GM12878 (cell line): ENCODE measurements at regions not wholly inside any gene's neighbourhood (a gene's known extent, or its start where the extent isn't known, plus 50 kb on each side); places are given as distances from the start of the nearest gene placed in this dataset.
A peak's percentile ranks its signal among the peaks of the same experiment; 100 is the strongest.

Source experiments
- ATAC-seq: fragments of 200-7000 bp; cut with Tn5 transposase; 3 replicates; pipeline ENCODE4 v1.9.1; 2020; ENCODE audit warnings: mild to moderate bottlenecking, moderate library complexity
- BruUV-seq: library from RNA; stranded (reverse); fragments of 400-500 nt; replicated peaks from 2 replicates; lab custom pipeline; 2021; lab: Mats Ljungman, UMichigan
- CTCF ChIA-PET: fragments of 300-600 bp; sonication (Branson Sonifier 250); formaldehyde crosslinking; extraction: SDS; loops from one replicate; lab custom pipeline; 2021; ENCODE audit warnings: inconsistent platforms; lab: Yijun Ruan, JAX
- POLR2A ChIA-PET: fragments of 350-600 bp; formaldehyde crosslinking; extraction: SDS; loops from one replicate; lab custom pipeline; 2021; ENCODE audit warnings: inconsistent platforms; lab: Charles Lee
- RAD21 ChIA-PET: fragments of 300-600 bp; sonication (Branson Sonifier 250); formaldehyde crosslinking; loops from one replicate; lab custom pipeline; 2023; ENCODE audit warnings: antibody characterized with exemption; ENCODE audit not compliant: unreplicated experiment; lab: Charles Lee
- SMC1A ChIA-PET: fragments of 300-600 bp; sonication (Branson Sonifier 250); formaldehyde crosslinking; loops from one replicate; lab custom pipeline; 2023; ENCODE audit not compliant: unreplicated experiment, uncharacterized antibody; lab: Charles Lee
- DNase-seq: peaks from one replicate; pipeline ENCODE4 v3.0.0-alpha.2; 2011; ENCODE audit warnings: low read depth, low spot score
- FAIRE-seq: peaks from 3 replicates; lab custom pipeline; 2011; peaks lifted over from hg19 to GRCh38; lab: Jason Lieb, UNC
- H2AFZ ChIP-seq: 2 replicates; pipeline ENCODE4 v1.6.0; 2011; ENCODE audit warnings: low read depth, low read length, control low read depth; ENCODE audit not compliant: control insufficient read depth
- H3K27ac ChIP-seq: 2 replicates; pipeline ENCODE4 v1.5.1; 2011; ENCODE audit warnings: control low read depth; ENCODE audit not compliant: control insufficient read depth, insufficient read depth
- H3K27me3 ChIP-seq, 2 experiments: replicated peaks in 1 of 2; 2 replicates each; pipeline versions ENCODE4 v1.6.0 to v1.6.1; 2011; ENCODE audit warnings: low read length in 1 of 2; ENCODE audit not compliant: control insufficient read depth in 2 of 2, insufficient read depth in 2 of 2
- H3K36me3 ChIP-seq, 2 experiments: 2 replicates each; pipeline ENCODE4 v1.5.1; 2011; ENCODE audit warnings: low read length in 1 of 2; ENCODE audit not compliant: control insufficient read depth in 2 of 2, insufficient read depth in 2 of 2
- H3K4me1 ChIP-seq: 2 replicates; pipeline ENCODE4 v1.6.1; 2011; ENCODE audit warnings: mild to moderate bottlenecking, low read length, moderate library complexity, mixed read lengths; ENCODE audit not compliant: control insufficient read depth, insufficient read depth
- H3K4me2 ChIP-seq: 2 replicates; pipeline ENCODE4 v1.6.0; 2011; ENCODE audit warnings: control low read depth; ENCODE audit not compliant: control insufficient read depth, insufficient read depth
- H3K4me3 ChIP-seq: fragments of 200-600 bp; sonication (generic); 2 replicates; pipeline ENCODE4 v1.5.1; 2016
- H3K79me2 ChIP-seq: 2 replicates; pipeline ENCODE4 v1.6.0; 2011; ENCODE audit warnings: low read length; ENCODE audit not compliant: control insufficient read depth, insufficient read depth
- H3K9ac ChIP-seq: 2 replicates; pipeline ENCODE4 v1.8.0; 2011; ENCODE audit warnings: low read length, control low read depth, mixed read lengths; ENCODE audit not compliant: control insufficient read depth, insufficient read depth
- H3K9me3 ChIP-seq: replicated peaks from 3 replicates; pipeline ENCODE4 v1.5.1; 2011; ENCODE audit warnings: mild to moderate bottlenecking, low read length; ENCODE audit not compliant: control insufficient read depth, insufficient read depth
- H4K20me1 ChIP-seq: 2 replicates; pipeline ENCODE4 v1.6.0; 2011; ENCODE audit not compliant: control insufficient read depth, insufficient read depth
- BMI1 ChIP-seq: fragments of 450-650 bp; IDR thresholded peaks from 2 replicates; pipeline ENCODE4 v1.6.1; 2016; ENCODE audit warnings: mild to moderate bottlenecking, moderate library complexity, borderline replicate concordance
- CREB1 ChIP-seq: IDR thresholded peaks from 2 replicates; pipeline ENCODE4 v1.6.1; 2012; ENCODE audit warnings: low read depth, mild to moderate bottlenecking, inconsistent platforms
- EED ChIP-seq: sonication (generic); IDR thresholded peaks from 2 replicates; pipeline ENCODE4 v1.6.1; 2016; ENCODE audit warnings: antibody characterized with exemption, low read depth
- EP300 ChIP-seq, 2 experiments: fragments of 150-350 bp in 1 of 2; IDR thresholded peaks; 2 replicates each; pipeline ENCODE4 v1.6.1; 2011 to 2012; ENCODE audit warnings: low read depth in 2 of 2, low read length in 2 of 2, borderline replicate concordance in 1 of 2, improper control_type of control experiment in 1 of 2, inconsistent platforms in 1 of 2; ENCODE audit not compliant: control insufficient read depth in 1 of 2
- GATAD2B ChIP-seq: fragments of 450-650 bp; conservative IDR thresholded peaks from 2 replicates; pipeline ENCODE4 v1.6.1; 2017; ENCODE audit warnings: low read depth, mild to moderate bottlenecking, moderate library complexity
- IKZF1 ChIP-seq: fragments of 450-650 bp; conservative IDR thresholded peaks from 2 replicates; pipeline ENCODE4 v1.6.1; 2017; ENCODE audit warnings: antibody characterized with exemption, mild to moderate bottlenecking
- KDM1A ChIP-seq: fragments of 200-600 bp; sonication (generic); IDR thresholded peaks from 2 replicates; pipeline ENCODE4 v1.6.1; 2016; ENCODE audit warnings: borderline replicate concordance
- LARP7 ChIP-seq: fragments of 450-650 bp; IDR thresholded peaks from 2 replicates; pipeline ENCODE4 v1.6.1; 2017; ENCODE audit warnings: mild to moderate bottlenecking
- MEF2B ChIP-seq: fragments of 450-650 bp; IDR thresholded peaks from 2 replicates; pipeline ENCODE4 v1.6.1; 2018; ENCODE audit warnings: mild to moderate bottlenecking, moderate library complexity; ENCODE audit not compliant: partially characterized antibody, poor library complexity, severe bottlenecking
- MTA3 ChIP-seq: IDR thresholded peaks from 2 replicates; pipeline ENCODE4 v1.6.1; 2012; ENCODE audit warnings: low read length, inconsistent platforms, borderline replicate concordance
- MYB ChIP-seq: fragments of 150-350 bp; IDR thresholded peaks from 2 replicates; pipeline ENCODE4 v1.6.1; 2014; ENCODE audit warnings: mild to moderate bottlenecking, low read depth, low read length, borderline replicate concordance
- MYC ChIP-seq: IDR thresholded peaks from 2 replicates; pipeline ENCODE4 v1.6.1; 2011; ENCODE audit warnings: mild to moderate bottlenecking, low read length, moderate library complexity, inconsistent platforms; ENCODE audit not compliant: insufficient read depth, insufficient replicate concordance, insufficient read length, severe bottlenecking
- NR2F1 ChIP-seq: fragments of 450-650 bp; conservative IDR thresholded peaks from 2 replicates; pipeline ENCODE4 v1.6.1; 2017; ENCODE audit warnings: mild to moderate bottlenecking
- PAX5 ChIP-seq: IDR thresholded peaks from 2 replicates; pipeline ENCODE4 v1.6.1; 2011; ENCODE audit warnings: low read depth, low read length, borderline replicate concordance
- RAD21 ChIP-seq: IDR thresholded peaks from 2 replicates; pipeline ENCODE4 v1.6.1; 2011; ENCODE audit warnings: mild to moderate bottlenecking, low read depth, low read length, moderate library complexity; ENCODE audit not compliant: insufficient read depth
- RUNX3 ChIP-seq: IDR thresholded peaks from 2 replicates; pipeline ENCODE4 v1.6.1; 2012; ENCODE audit warnings: low read length, inconsistent platforms
- SIN3A ChIP-seq: IDR thresholded peaks from 2 replicates; pipeline ENCODE4 v1.6.1; 2012; ENCODE audit warnings: low read depth, low read length, improper control_type of control experiment
- SPI1 ChIP-seq: IDR thresholded peaks from 2 replicates; pipeline ENCODE4 v1.6.1; 2011; ENCODE audit warnings: low read depth, mild to moderate bottlenecking, low read length, moderate library complexity, borderline replicate concordance; ENCODE audit not compliant: insufficient read depth
- TCF7 ChIP-seq: IDR thresholded peaks from 2 replicates; pipeline ENCODE4 v1.6.1; 2014; ENCODE audit warnings: antibody characterized with exemption, borderline replicate concordance
- ZNF24 ChIP-seq: fragments of 450-650 bp; IDR thresholded peaks from 2 replicates; pipeline ENCODE4 v1.6.1; 2017; ENCODE audit warnings: antibody characterized with exemption, mild to moderate bottlenecking
- WGBS: methylation state at CpG from one replicate; pipeline ENCODE4 v1.1.6; 2016; ENCODE audit warnings: low lambda C conversion rate; ENCODE audit not compliant: insufficient replicate concordance, insufficient coverage; ENCODE audit errors: missing lambda C conversion rate; 5-methylcytosine and 5-hydroxymethylcytosine counted together
- in situ Hi-C: fragments of 300-500 bp; cut with MboI; formaldehyde crosslinking; loops from 9 replicates; pipeline ENCODE4 v1.14.3; 2018; ENCODE audit warnings: mixed read lengths
- intact Hi-C: fragments of 100-400 bp; cut with micrococcal nuclease; formaldehyde crosslinking; loops from one replicate; pipeline ENCODE4 v1.14.2; 2022; ENCODE audit not compliant: unreplicated experiment
- TF ChIP-seq, protein P1 (sequence below): IDR thresholded peaks from 2 replicates; pipeline ENCODE4 v1.6.1; 2011; ENCODE audit warnings: mild to moderate bottlenecking, low read depth, low read length, moderate library complexity; ENCODE audit not compliant: insufficient replicate concordance
- TF ChIP-seq, protein P2 (sequence below), 3 experiments: IDR thresholded peaks in 2 of 3; conservative IDR thresholded peaks in 1 of 3; 2 replicates each; pipeline ENCODE4 v1.5.1; 2011; ENCODE audit warnings: low read depth in 3 of 3, low read length in 3 of 3, mild to moderate bottlenecking in 3 of 3, control low read depth in 2 of 3, moderate library complexity in 2 of 3, inconsistent platforms in 1 of 3, mixed read lengths in 1 of 3; ENCODE audit not compliant: control insufficient read depth in 2 of 3, insufficient read depth in 1 of 3; ENCODE audit errors: extremely low read depth in 1 of 3

DNA sequence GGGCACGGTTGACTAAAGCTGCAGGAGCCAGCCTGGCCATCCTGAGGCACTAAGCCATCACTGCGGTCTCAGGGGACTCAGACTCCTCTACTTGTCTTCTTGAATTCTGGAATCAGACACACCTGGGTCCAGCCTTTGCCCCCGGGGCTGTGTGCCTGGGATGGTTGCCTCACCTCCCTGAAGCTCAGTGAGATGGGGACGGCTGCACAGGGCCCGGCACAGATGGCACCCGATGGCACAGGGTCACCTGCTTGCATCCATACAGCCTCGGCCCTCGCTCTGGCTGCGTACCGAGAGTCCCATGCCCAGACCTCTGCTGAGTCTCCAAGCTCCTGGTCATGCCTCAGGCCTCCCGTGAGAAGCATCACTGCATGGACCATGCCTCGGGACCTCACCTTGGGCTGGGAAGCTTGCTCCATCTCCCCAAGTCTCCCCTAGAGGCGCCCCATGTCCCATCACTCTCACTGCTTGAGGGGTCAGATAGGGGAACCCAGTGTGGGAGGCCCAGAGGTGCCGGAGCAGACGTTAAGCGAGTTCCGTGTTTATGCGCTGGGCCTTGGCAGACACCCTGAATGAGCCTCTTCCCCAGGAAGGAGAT lies 316.3 kb downstream of the SEC14L1 start:
- CTCF ChIA-PET: interaction anchor here (0.6 to 1.1 kb wide), 3 partner anchors 18 to 27 kb away, joined by 3 to 4 read pairs (median 3); no protein-coding TSS in a partner anchor
- H3K4me2 ChIP-seq: peak overlapping the region; percentile 98
- peak overlapping the region; percentile 86 for H3K9ac ChIP-seq
- DNase-seq: no peak
- H3K36me3 ChIP-seq: peaks cover 8% of the 10 kb centered on the region in 2 experiments; a peak in 3 of 4 replicates
- RAD21 ChIA-PET: interaction anchor here (4.4 to 6.9 kb wide), 3 partner anchors 13 to 18 kb away, joined by 31 to 63 read pairs (median 62); no protein-coding TSS in a partner anchor
- POLR2A ChIA-PET: interaction anchor here (1.3 to 6.6 kb wide), 4 partner anchors 9 to 16 kb away, joined by 5 to 47 read pairs (median 8); no protein-coding TSS in a partner anchor
- intact Hi-C loops (no loop called here), in situ Hi-C loops (loop anchor here (10.0 to 25.0 kb wide), 2 partner anchors 698 to 1195 kb away; partner anchors contain the start of gene UBALD2)
- H3K4me3 ChIP-seq: peak overlapping the region; percentile 94
- H3K9me3 ChIP-seq: no peaks in the 10 kb centered on the region
- H2AFZ ChIP-seq: no peak overlapping the region
- H3K79me2 ChIP-seq: peaks cover 95% of the 10 kb centered on the region
- WGBS: 19% methylated on average over 18 of the region's 18 CpGs
- SMC1A ChIA-PET: interaction anchor here (0.9 to 9.1 kb wide), 3 partner anchors 13 to 16 kb away, joined by 4 to 96 read pairs (median 65); no protein-coding TSS in a partner anchor
- H3K4me1 ChIP-seq: peaks cover 69% of the 10 kb centered on the region
- H4K20me1 ChIP-seq: no peaks in the 10 kb centered on the region
- no peaks in the 10 kb centered on the region for H3K27me3 ChIP-seq
- no peak for FAIRE-seq
- peak; percentile 20 for ATAC-seq
- H3K27ac ChIP-seq: peak overlapping the region; percentile 99
- no TSS peak for BruUV-seq
- TF ChIP-seq SPI1 (peak; percentile 51; the same call in 1 of the 2 replicates), MEF2B (peak; percentile 30), RAD21 (peak; percentile 26; the same call in 1 of the 2 replicates), EED (0 out of 2 replicates have a peak, but pooled peaks have one; percentile 37), CREB1 (no peak), BMI1 (no peak), LARP7 (peak; percentile 26), GATAD2B (0 out of 2 replicates have a peak, but pooled peaks have one; percentile 28), IKZF1 (peak; percentile 45; the same call in 1 of the 2 replicates), NR2F1 (peak; percentile 67), KDM1A (no peak), SIN3A (no peak), MYC (no peak), ZNF24 (no peak), MYB (no peak), RUNX3 (no peak), MTA3 (no peak; the same call in 1 of the 2 replicates), TCF7 (no peak), PAX5 (no peak), EP300 (IDR thresholded peaks at IDR 0.05; ENCODE audit: borderline replicate concordance in 1 of 2, control insufficient read depth in 1 of 2, low read depth in 2 of 2, low read length in 2 of 2) (no peak)
- TF ChIP-seq, protein P1, sequence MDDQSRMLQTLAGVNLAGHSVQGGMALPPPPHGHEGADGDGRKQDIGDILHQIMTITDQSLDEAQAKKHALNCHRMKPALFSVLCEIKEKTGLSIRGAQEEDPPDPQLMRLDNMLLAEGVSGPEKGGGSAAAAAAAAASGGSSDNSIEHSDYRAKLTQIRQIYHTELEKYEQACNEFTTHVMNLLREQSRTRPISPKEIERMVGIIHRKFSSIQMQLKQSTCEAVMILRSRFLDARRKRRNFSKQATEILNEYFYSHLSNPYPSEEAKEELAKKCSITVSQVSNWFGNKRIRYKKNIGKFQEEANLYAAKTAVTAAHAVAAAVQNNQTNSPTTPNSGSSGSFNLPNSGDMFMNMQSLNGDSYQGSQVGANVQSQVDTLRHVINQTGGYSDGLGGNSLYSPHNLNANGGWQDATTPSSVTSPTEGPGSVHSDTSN: no peak
- TF ChIP-seq, protein P2, sequence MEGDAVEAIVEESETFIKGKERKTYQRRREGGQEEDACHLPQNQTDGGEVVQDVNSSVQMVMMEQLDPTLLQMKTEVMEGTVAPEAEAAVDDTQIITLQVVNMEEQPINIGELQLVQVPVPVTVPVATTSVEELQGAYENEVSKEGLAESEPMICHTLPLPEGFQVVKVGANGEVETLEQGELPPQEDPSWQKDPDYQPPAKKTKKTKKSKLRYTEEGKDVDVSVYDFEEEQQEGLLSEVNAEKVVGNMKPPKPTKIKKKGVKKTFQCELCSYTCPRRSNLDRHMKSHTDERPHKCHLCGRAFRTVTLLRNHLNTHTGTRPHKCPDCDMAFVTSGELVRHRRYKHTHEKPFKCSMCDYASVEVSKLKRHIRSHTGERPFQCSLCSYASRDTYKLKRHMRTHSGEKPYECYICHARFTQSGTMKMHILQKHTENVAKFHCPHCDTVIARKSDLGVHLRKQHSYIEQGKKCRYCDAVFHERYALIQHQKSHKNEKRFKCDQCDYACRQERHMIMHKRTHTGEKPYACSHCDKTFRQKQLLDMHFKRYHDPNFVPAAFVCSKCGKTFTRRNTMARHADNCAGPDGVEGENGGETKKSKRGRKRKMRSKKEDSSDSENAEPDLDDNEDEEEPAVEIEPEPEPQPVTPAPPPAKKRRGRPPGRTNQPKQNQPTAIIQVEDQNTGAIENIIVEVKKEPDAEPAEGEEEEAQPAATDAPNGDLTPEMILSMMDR (IDR thresholded peaks at IDR 0.05 in 2 of 3, conservative IDR thresholded peaks at IDR 0.05 in 1 of 3; ENCODE audit: control insufficient read depth in 2 of 3, extremely low read depth in 1 of 3, insufficient read depth in 1 of 3, low read depth in 3 of 3, low read length in 3 of 3): peak in 2 of 3 experiments; percentile 24 to 25; a peak in 2 of 6 replicates
